ENCODE measurements at regions not wholly inside any gene's neighbourhood (a gene's known extent, or its start where the extent isn't known, plus 50 kb on each side); places are given as distances from the start of the nearest gene placed in this dataset.
"Not testable (repeated sequence)": the region's sequence is repeated elsewhere in the genome, so short reads cannot be mapped to it uniquely, and the experiment has no call there.

GRCh38 chr3:26078539-26078938 lies 288.6 kb downstream of the OXSM start:
- DNase-seq = no peak

GRCh38 chr3:26081166-26081565 lies 291.3 kb downstream of the OXSM start:
- no peak for DNase-seq

DNA sequence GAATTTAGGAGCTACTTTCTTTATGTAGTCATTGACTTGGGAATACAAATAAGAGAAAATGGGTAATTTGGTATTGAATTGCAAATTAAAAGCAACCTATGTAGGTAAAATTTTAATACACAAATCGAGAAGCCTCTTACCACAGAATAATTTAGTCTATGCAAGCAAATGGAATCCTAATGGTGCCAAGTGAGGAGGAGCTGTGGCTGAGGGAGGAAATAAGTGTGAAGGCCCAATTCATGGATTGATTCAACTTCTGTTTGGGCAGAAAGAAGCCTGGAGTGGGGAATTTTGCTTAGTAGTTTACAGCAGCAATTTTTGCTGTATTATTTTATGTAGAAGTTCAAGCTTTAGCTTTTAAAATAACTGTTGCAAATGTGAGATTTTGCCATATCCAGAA lies 291.9 kb downstream of the OXSM start:
- DNase-seq = no peak

GRCh38 chr3:26082911-26083310 lies 293.0 kb downstream of the OXSM start:
- DNase-seq = no peak

GRCh38 chr3:26084629-26085028 lies 294.7 kb downstream of the OXSM start:
- DNase-seq = no peak

DNA sequence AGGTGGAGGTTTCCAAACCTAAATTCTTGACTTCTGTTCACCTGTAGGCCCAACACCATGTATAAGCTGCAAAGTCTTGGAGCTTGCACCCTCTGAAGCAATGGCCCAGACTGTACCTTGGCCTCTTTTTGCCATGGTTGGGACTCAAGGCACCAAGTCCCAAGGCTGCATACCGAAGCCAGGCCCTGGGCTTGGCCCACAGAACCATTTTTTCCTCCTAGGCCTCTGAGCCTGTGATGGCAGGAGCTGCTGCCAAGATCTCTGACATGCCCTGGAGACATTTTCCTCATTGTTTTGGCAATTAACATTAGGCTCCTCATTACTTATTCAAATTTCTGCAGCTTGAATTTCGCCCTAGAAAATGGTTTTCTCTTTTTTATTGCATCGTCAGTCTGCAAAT lies 297.9 kb downstream of the OXSM start:
- no peak for DNase-seq

- no peak for DNase-seq
Measured at GRCh38 chr3:26089249-26089648, 299.4 kb downstream of the OXSM start.

- no peak for DNase-seq
Measured at GRCh38 chr3:26090589-26090988, 300.7 kb downstream of the OXSM start.

GRCh38 chr3:26091096-26091495 lies 301.2 kb downstream of the OXSM start:
- DNase-seq = no peak

DNA sequence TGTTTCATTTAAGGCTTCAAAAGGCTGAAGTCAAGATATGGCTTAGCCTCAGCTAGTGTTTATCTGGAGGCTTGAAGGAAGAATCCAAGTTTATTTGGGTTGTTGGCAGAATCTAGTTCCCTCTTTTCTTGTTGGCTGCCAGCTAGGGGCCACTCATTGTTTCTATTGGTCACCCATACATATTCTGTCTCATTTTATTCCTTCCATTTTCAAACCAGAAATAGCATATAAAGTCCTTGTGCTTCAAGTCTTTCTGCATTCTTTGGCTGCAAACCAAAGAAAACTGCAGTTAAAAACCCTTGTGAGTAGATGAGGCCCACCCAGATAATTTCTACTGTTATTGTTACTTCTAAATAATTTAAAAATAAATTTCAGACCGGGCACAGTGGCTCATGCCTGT lies 301.7 kb downstream of the OXSM start:
- DNase-seq = no peak

DNA sequence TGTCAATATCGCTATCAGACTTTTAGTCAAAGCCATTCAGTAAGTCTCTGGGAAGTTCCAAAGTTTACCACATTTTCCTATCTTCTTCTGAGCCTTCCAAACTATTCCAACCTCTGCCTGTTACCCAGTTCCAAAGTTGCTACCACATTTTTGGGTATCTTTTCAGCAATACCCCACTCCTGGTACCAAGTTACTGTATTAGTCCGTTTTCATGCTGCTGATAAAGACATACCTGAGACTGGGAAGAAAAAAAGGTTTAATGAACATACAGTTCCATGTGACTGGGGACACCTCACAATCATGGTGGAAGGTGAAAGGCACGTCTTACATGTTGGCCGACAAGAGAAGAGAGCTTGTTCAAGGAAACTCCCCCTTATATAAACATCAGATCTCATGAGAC lies 307.2 kb downstream of the OXSM start:
- DNase-seq = not testable (repeated sequence)

- DNase-seq = no peak
Measured at GRCh38 chr3:26099692-26100091, 309.8 kb downstream of the OXSM start.

DNA sequence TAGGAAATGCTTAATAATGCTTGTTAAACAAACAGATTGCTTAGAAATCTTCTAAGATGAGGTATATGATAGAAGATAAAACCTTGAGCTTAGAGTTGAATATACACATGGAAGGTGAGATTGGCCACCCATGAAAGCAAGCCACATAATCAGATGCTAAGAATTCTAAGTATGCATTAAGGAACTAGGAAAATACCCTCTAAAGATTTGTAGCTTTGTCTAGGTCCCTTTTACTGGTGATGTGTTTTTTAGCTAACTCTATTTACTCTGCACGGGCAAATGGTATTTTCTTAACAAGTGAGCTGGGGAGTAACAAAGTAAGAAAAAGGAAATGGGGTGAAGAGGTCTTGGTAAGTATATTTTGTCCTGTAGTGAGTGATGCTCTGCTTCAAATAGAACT lies 310.3 kb downstream of the OXSM start:
- no peak for DNase-seq

DNA sequence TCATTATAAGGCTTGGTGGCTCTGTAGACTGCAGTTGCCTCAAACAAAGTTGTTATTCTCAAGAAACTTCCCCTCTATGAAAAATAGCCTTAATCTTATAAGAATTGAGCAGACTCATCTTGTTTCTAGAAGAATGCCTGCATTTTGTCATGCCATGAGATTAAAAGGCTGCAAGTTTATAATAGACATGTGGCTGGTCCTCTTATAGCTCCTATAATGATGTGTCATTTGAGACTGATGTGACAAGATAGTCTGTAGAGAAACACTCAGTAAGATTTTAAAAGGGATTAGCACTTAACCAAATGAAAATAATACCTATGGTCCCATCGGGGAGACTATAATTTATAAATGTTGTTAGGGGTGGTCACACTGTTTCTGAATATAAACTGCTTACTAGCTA lies 312.5 kb downstream of the OXSM start:
- no peak for DNase-seq

DNA sequence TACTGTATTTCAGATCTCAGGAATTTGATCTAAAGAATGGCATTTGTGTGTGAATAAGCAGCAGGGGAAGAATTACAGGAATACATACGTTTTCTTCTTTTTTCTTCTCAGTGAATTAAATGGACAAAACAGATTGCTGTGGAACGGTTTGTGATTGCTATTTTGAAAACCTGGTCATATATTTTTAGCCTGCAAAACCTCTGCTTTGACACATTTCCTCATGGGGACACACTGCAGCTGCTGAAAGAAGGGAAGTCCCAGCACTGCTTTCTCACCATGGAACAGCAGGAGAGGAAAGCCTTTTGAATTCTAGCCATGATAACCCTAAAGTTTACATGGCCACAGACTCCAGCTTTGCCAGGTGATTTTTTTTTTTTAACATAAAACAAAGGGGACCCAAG lies 315.0 kb downstream of the OXSM start:
- no peak for DNase-seq

DNA sequence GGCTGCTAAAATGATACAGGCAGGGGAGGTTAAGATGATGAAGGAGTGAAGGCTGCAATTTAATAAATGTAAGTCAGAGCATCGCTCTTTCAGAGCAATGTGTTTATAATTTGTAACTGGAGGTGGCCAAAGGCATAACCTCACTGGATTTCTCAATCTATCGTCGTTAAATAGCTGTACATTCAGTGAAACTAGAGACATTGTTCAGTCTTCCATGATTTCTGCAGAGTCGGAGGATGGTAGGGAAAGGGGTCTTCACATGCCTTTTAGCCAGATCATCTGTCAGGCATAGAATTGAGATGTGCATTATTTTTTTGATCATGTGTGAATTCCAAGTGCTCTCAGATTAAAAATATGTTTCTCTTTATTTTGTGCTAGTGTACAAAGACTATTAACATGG lies 315.4 kb downstream of the OXSM start:
- no peak for DNase-seq

DNA sequence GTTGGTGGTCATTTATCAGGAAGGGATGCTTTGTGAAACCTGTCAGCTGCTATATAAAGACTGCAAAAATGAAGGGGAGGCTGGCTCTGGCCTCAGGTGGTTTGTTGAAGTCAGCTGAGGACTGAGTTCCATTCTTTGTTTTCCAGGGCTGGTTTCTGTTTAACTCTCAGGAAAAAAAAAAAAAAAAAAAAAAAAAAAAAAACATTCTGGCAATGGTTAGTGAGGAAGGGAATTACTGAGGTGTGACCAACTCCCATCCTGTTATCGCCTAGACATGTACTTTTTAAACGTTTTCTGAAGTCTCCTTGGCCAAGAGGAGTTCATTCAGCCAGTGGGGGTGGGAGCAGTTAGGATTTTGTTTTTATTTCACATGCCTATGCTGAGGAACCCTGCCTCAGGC lies 316.3 kb downstream of the OXSM start:
- DNase-seq = no peak

DNA sequence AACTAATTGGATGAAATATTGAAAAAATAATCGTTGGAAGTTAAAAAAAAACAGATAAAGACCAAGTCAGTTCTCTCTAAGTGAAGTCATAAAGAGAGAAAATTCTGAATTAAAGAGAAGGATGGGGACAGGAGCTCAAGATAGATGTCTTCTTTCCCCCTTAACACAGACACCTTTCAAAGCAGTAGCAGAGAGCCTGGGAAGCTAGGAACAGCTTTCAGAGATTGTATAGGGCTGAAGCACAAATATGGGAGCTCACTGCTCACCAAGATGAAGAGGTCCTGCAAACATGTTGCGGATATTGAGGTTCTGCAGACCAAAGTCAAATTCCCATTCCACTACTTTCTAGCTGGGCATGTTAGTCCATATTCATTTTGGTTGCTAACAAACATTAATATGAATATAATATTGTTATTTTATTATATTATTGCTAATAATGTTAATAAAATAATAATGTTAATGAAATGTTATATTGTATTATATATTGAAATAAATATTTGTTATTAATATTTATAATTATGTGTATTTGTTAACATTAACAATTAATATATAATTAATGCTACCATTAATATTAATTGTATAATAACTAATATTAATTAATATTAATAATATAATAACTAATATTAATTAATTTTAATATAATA lies 319.1 kb downstream of the OXSM start:
- no peak for DNase-seq

- no peak for DNase-seq
Measured at GRCh38 chr3:26114851-26115250, 325.0 kb downstream of the OXSM start.

GRCh38 chr3:26118165-26118564 lies 328.3 kb downstream of the OXSM start:
- DNase-seq = no peak

DNA sequence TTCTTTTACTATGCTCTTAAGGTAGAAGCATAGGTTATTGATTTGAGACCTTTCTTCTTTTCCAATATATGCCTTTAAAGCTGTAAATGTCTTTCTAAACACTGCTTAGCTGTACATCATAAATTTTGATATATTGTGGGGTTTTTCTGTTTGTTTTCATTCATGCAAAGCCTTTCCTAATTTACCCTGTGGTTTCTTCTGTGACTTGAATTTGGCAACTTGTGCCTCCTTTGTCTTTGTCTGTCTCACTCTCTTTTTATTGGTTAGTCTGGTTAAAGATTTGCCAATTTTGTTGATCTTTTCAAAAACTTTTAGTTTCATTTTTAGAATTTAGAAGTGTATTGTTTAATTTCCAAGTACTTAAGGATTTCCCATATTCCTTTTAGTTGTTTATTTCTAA lies 343.1 kb downstream of the OXSM start:
- no peak for DNase-seq

GRCh38 chr3:26141296-26141695 lies 351.4 kb downstream of the OXSM start:
- DNase-seq = no peak

GRCh38 chr3:26145769-26146168 lies 355.9 kb downstream of the OXSM start:
- no peak for DNase-seq

- not testable (repeated sequence) for DNase-seq
Measured at GRCh38 chr3:26157428-26157827, 367.5 kb downstream of the OXSM start.

- DNase-seq = no peak
Measured at GRCh38 chr3:26171006-26171405, 381.1 kb downstream of the OXSM start.

GRCh38 chr3:26191556-26191955 lies 401.7 kb downstream of the OXSM start:
- DNase-seq = no peak

Data from hippocampal formation (tissue), 2 donors.